GM06990 (cell line): ENCODE measurements at regions not wholly inside any gene's neighbourhood (a gene's known extent, or its start where the extent isn't known, plus 50 kb on each side); places are given as distances from the start of the nearest gene placed in this dataset.

Experiments used
- DNase-seq: peaks from one replicate; pipeline ENCODE4 v3.0.0-alpha.2; 2011; ENCODE audit not compliant: insufficient read length; ENCODE audit errors: extremely low read depth
- H3K27me3 ChIP-seq: replicated peaks from 2 replicates; pipeline ENCODE4 v1.6.0; 2011; ENCODE audit warnings: low read length; ENCODE audit not compliant: control insufficient read depth, insufficient read depth
- H3K36me3 ChIP-seq: 2 replicates; pipeline ENCODE4 v1.5.1; 2011; ENCODE audit warnings: low read length; ENCODE audit not compliant: control insufficient read depth, insufficient read depth
- H3K4me3 ChIP-seq: replicated peaks from 2 replicates; pipeline ENCODE4 v1.5.1; 2011; ENCODE audit warnings: low read depth, mild to moderate bottlenecking, control low read depth, low read length
- CTCF ChIP-seq: IDR thresholded peaks from 2 replicates; pipeline ENCODE4 v1.5.1; 2011; ENCODE audit warnings: low read length, control low read depth, mild to moderate bottlenecking, inconsistent platforms; ENCODE audit not compliant: insufficient read depth, poor library complexity, severe bottlenecking

GRCh38 chr13:53921473-53921872, 892.9 kb downstream of the OLFM4 start:
- H3K27me3 ChIP-seq: no peaks in the 10 kb centered on the region
- TF ChIP-seq CTCF: no peak
- DNase-seq: no peak

GRCh38 chr13:53941588-53942190, 913.1 kb downstream of the OLFM4 start:
- TF ChIP-seq CTCF: no peak
- DNase-seq: no peak
- no peak overlapping the region for H3K4me3 ChIP-seq
- no peaks in the 10 kb centered on the region for H3K36me3 ChIP-seq
- H3K27me3 ChIP-seq: no peaks in the 10 kb centered on the region

More at GRCh38 chr13:53921473-53921872, 892.9 kb downstream of the OLFM4 start:
- Histone ChIP-seq H3K36me3 (no peaks in the 10 kb centered on the region), H3K4me3 (no peak overlapping the region)

- no peak for TF ChIP-seq CTCF
- DNase-seq: no peak
- no peak overlapping the region for H3K4me3 ChIP-seq
- H3K36me3 ChIP-seq: no peaks in the 10 kb centered on the region
- no peaks in the 10 kb centered on the region for H3K27me3 ChIP-seq
Observed at GRCh38 chr13:53946500-53946899, 917.9 kb downstream of the OLFM4 start.

GRCh38 chr13:53953183-53953582, 924.6 kb downstream of the OLFM4 start:
- no peaks in the 10 kb centered on the region for H3K36me3 ChIP-seq
- no peak overlapping the region for H3K4me3 ChIP-seq
- no peak for TF ChIP-seq CTCF
- no peak for DNase-seq
- no peaks in the 10 kb centered on the region for H3K27me3 ChIP-seq
